PC-9 (cell line): ENCODE measurements at regions not wholly inside any gene's neighbourhood (a gene's known extent, or its start where the extent isn't known, plus 50 kb on each side); places are given as distances from the start of the nearest gene placed in this dataset.

Source experiments
- BruUV-seq: library from RNA; stranded (reverse); fragments of 400-500 nt; replicated peaks from 2 replicates; lab custom pipeline; 2021; lab: Mats Ljungman, UMichigan
- CTCF ChIA-PET: fragments of 300-600 bp; sonication (Branson Sonifier 250); formaldehyde crosslinking; loops from one replicate; lab custom pipeline; 2022; ENCODE audit warnings: antibody characterized with exemption; lab: Charles Lee
- POLR2A ChIA-PET: fragments of 300-600 bp; sonication (Branson Sonifier 250); formaldehyde crosslinking; loops from one replicate; lab custom pipeline; 2022; ENCODE audit warnings: antibody characterized with exemption; ENCODE audit not compliant: unreplicated experiment; lab: Charles Lee
- DNase-seq, 2 experiments: peaks; one replicate each; pipeline versions ENCODE4 v3.0.0 to v3.0.0-alpha.2; 2015 to 2022; ENCODE audit warnings: mixed read lengths in 1 of 2
- H2AFZ ChIP-seq: fragments of 200-600 bp; sonication (generic); 2 replicates; pipeline ENCODE4 v1.8.1; 2017; ENCODE audit warnings: antibody characterized with exemption
- H3F3A ChIP-seq: fragments of 200-600 bp; sonication (generic); 2 replicates; pipeline ENCODE4 v1.8.1; 2017; ENCODE audit warnings: antibody characterized with exemption, mild to moderate bottlenecking, low read depth; ENCODE audit not compliant: insufficient read depth
- H3K27ac ChIP-seq: fragments of 200-600 bp; sonication (generic); 2 replicates; pipeline ENCODE4 v1.6.1; 2016; ENCODE audit warnings: mixed run types
- H3K27me3 ChIP-seq: fragments of 200-600 bp; sonication (generic); 2 replicates; pipeline ENCODE4 v1.6.1; 2016; ENCODE audit warnings: low read depth, mixed run types; ENCODE audit not compliant: insufficient read depth
- H3K36me3 ChIP-seq: fragments of 200-600 bp; sonication (generic); 2 replicates; pipeline ENCODE4 v1.6.1; 2016; ENCODE audit warnings: low read depth, mixed run types
- H3K4me1 ChIP-seq: fragments of 200-600 bp; sonication (generic); replicated peaks from 2 replicates; pipeline ENCODE4 v1.6.1; 2016; ENCODE audit warnings: mixed run types; ENCODE audit not compliant: insufficient read depth
- H3K4me2 ChIP-seq: fragments of 200-600 bp; sonication (generic); 2 replicates; pipeline ENCODE4 v1.6.1; 2017; ENCODE audit warnings: mixed run types
- H3K4me3 ChIP-seq: fragments of 200-600 bp; sonication (generic); 2 replicates; pipeline ENCODE4 v1.6.1; 2016; ENCODE audit warnings: mixed run types
- H3K79me2 ChIP-seq: fragments of 200-600 bp; sonication (generic); 2 replicates; pipeline ENCODE4 v1.6.1; 2017; ENCODE audit warnings: low read depth, mixed run types
- H3K9me2 ChIP-seq: fragments of 200-600 bp; sonication (generic); 2 replicates; pipeline ENCODE4 v1.8.1; 2017; ENCODE audit warnings: mild to moderate bottlenecking; ENCODE audit not compliant: insufficient read depth
- H3K9me3 ChIP-seq: fragments of 200-600 bp; sonication (generic); 2 replicates; pipeline ENCODE4 v1.8.1; 2016; ENCODE audit warnings: low read depth; ENCODE audit not compliant: insufficient read depth
- H4K20me1 ChIP-seq: fragments of 200-600 bp; sonication (generic); 2 replicates; pipeline ENCODE4 v1.8.1; 2017; ENCODE audit not compliant: insufficient read depth
- CTCF ChIP-seq: fragments of 200-600 bp; sonication (generic); conservative IDR thresholded peaks from 2 replicates; pipeline ENCODE4 v1.6.1; 2017; ENCODE audit warnings: mixed run types, antibody characterized with exemption, mild to moderate bottlenecking, moderate library complexity
- EZH2 ChIP-seq: fragments of 200-600 bp; sonication (generic); IDR thresholded peaks from 2 replicates; pipeline ENCODE4 v1.8.0; 2017; ENCODE audit warnings: antibody characterized with exemption, low read depth
- intact Hi-C: fragments of 100-400 bp; cut with micrococcal nuclease; formaldehyde crosslinking; loops from one replicate; pipeline ENCODE4 v1.10.0; 2022; ENCODE audit not compliant: unreplicated experiment

- Histone ChIP-seq H4K20me1 (no peaks in the 10 kb centered on the region), H3K27ac (no peak overlapping the region), H3K4me3 (no peak overlapping the region), H3K9me3 (no peaks in the 10 kb centered on the region), H3K79me2 (no peaks in the 10 kb centered on the region), H3K4me2 (no peak overlapping the region), H3K9me2 (no peaks in the 10 kb centered on the region), H2AFZ (no peak overlapping the region), H3K4me1 (no peaks in the 10 kb centered on the region), H3K36me3 (no peaks in the 10 kb centered on the region), H3K27me3 (peaks cover 7% of the 10 kb centered on the region; the same call in 1 of the 2 replicates), H3F3A (no peaks in the 10 kb centered on the region)
- BruUV-seq: no TSS peak
- DNase-seq: no peak
- TF ChIP-seq CTCF (no peak), EZH2 (no peak)
- ChIA-PET POLR2A (no interaction called here), CTCF (no interaction called here)
- intact Hi-C loops: no loop called here
Measured at GRCh38 chr6:164130585-164130984, 716.1 kb downstream of the QKI start.

- H3K27ac ChIP-seq: no peak overlapping the region
- no peaks in the 10 kb centered on the region for H3K9me2 ChIP-seq
- intact Hi-C loops: no loop called here
- no peak for DNase-seq
- ChIA-PET CTCF (no interaction called here), POLR2A (no interaction called here)
- H2AFZ ChIP-seq: no peak overlapping the region
- H3K36me3 ChIP-seq: no peaks in the 10 kb centered on the region
- no peaks in the 10 kb centered on the region for H3K79me2 ChIP-seq
- H3K4me1 ChIP-seq: no peaks in the 10 kb centered on the region
- H3K4me3 ChIP-seq: no peak overlapping the region
- no peaks in the 10 kb centered on the region for H3K9me3 ChIP-seq
- no TSS peak for BruUV-seq
- H4K20me1 ChIP-seq: no peaks in the 10 kb centered on the region
- peaks cover 5% of the 10 kb centered on the region; the same call in 1 of the 2 replicates for H3K27me3 ChIP-seq
- no peaks in the 10 kb centered on the region for H3F3A ChIP-seq
- no peak overlapping the region for H3K4me2 ChIP-seq
- TF ChIP-seq CTCF (no peak), EZH2 (no peak)
Measured at GRCh38 chr6:164130151-164130550, 715.6 kb downstream of the QKI start.

GRCh38 chr6:164129218-164129617 lies 714.7 kb downstream of the QKI start:
- Histone ChIP-seq H3K4me2 (no peak overlapping the region), H4K20me1 (no peaks in the 10 kb centered on the region), H3K9me2 (no peaks in the 10 kb centered on the region), H3K27me3 (no peaks in the 10 kb centered on the region; the same call in 1 of the 2 replicates), H3K4me1 (no peaks in the 10 kb centered on the region), H3K27ac (no peak overlapping the region), H3K4me3 (no peak overlapping the region), H3F3A (no peaks in the 10 kb centered on the region), H3K9me3 (no peaks in the 10 kb centered on the region), H3K79me2 (no peaks in the 10 kb centered on the region), H2AFZ (no peak overlapping the region), H3K36me3 (no peaks in the 10 kb centered on the region)
- CTCF ChIA-PET: no interaction called here
- no TSS peak for BruUV-seq
- POLR2A ChIA-PET: no interaction called here
- TF ChIP-seq EZH2 (no peak), CTCF (no peak)
- DNase-seq: no peak
- intact Hi-C loops: no loop called here
